ENCODE measurements at regions not wholly inside any gene's neighbourhood (a gene's known extent, or its start where the extent isn't known, plus 50 kb on each side); places are given as distances from the start of the nearest gene placed in this dataset.

GRCh38 chr22:27097933-27098332, 440.5 kb downstream of the MIAT start:
- Histone ChIP-seq H3K9me3 (ENCODE audit: control insufficient read depth in 2 of 2, insufficient read depth in 1 of 2, low read length in 1 of 2) (no peaks in the 10 kb centered on the region), H3K27me3 (ENCODE audit: control insufficient read depth in 2 of 2, insufficient read depth in 1 of 2, low read length in 1 of 2) (peaks cover 0 to 20% of the 10 kb centered on the region in 2 donors), H3K4me3 (ENCODE audit: low read length in 2 of 2) (no peak overlapping the region), H3K36me3 (ENCODE audit: control insufficient read depth in 2 of 2, insufficient read depth in 2 of 2, low read length in 1 of 2) (no peaks in the 10 kb centered on the region), H3K27ac (ENCODE audit: low read depth in 1 of 2, low read length in 1 of 2) (no peak overlapping the region), H3K4me1 (ENCODE audit: control insufficient read depth in 2 of 2, insufficient read depth in 2 of 2, low read length in 2 of 2) (no peaks in the 10 kb centered on the region)
- WGBS, result 85% methylated on average over 2 of the region's 2 CpGs
- DNase-seq (ENCODE audit: low read depth in 6 of 9, low spot score in 9 of 9), result no peak

- WGBS, result 71% methylated on average over 15 of the region's 15 CpGs
- no peak overlapping the region for H3K4me3 ChIP-seq (ENCODE audit: low read length in 2 of 2)
- H3K4me1 ChIP-seq (ENCODE audit: control insufficient read depth in 2 of 2, insufficient read depth in 2 of 2, low read length in 2 of 2), result no peaks in the 10 kb centered on the region
- no peak overlapping the region for H3K27ac ChIP-seq (ENCODE audit: low read depth in 1 of 2, low read length in 1 of 2)
- H3K27me3 ChIP-seq (ENCODE audit: control insufficient read depth in 2 of 2, insufficient read depth in 1 of 2, low read length in 1 of 2), result peaks cover 0 to 20% of the 10 kb centered on the region in 2 donors
- DNase-seq (ENCODE audit: low read depth in 6 of 9, low spot score in 9 of 9), result no peak
- no peaks in the 10 kb centered on the region for H3K9me3 ChIP-seq (ENCODE audit: control insufficient read depth in 2 of 2, insufficient read depth in 1 of 2, low read length in 1 of 2)
- no peaks in the 10 kb centered on the region for H3K36me3 ChIP-seq (ENCODE audit: control insufficient read depth in 2 of 2, insufficient read depth in 2 of 2, low read length in 1 of 2)
Observed at GRCh38 chr22:27099946-27100722, 442.7 kb downstream of the MIAT start.

GRCh38 chr22:27100789-27101188, 443.4 kb downstream of the MIAT start:
- no peak overlapping the region for H3K4me3 ChIP-seq (ENCODE audit: low read length in 2 of 2)
- H3K4me1 ChIP-seq (ENCODE audit: control insufficient read depth in 2 of 2, insufficient read depth in 2 of 2, low read length in 2 of 2), result no peaks in the 10 kb centered on the region

GRCh38 chr22:27101288-27101687, 443.9 kb downstream of the MIAT start:
- no peak for DNase-seq (ENCODE audit: low read depth in 6 of 9, low spot score in 9 of 9)
- H3K9me3 ChIP-seq (ENCODE audit: control insufficient read depth in 2 of 2, insufficient read depth in 1 of 2, low read length in 1 of 2), result no peaks in the 10 kb centered on the region
- WGBS, result 95% methylated on average over 1 of the region's 1 CpG

More at GRCh38 chr22:27100789-27101188, 443.4 kb downstream of the MIAT start:
- H3K36me3 ChIP-seq (ENCODE audit: control insufficient read depth in 2 of 2, insufficient read depth in 2 of 2, low read length in 1 of 2), result no peaks in the 10 kb centered on the region
- H3K27ac ChIP-seq (ENCODE audit: low read depth in 1 of 2, low read length in 1 of 2), result no peak overlapping the region
- H3K27me3 ChIP-seq (ENCODE audit: control insufficient read depth in 2 of 2, insufficient read depth in 1 of 2, low read length in 1 of 2), result peaks cover 0 to 20% of the 10 kb centered on the region in 2 donors
- 2% methylated on average over 18 of the region's 18 CpGs for WGBS
- no peaks in the 10 kb centered on the region for H3K9me3 ChIP-seq (ENCODE audit: control insufficient read depth in 2 of 2, insufficient read depth in 1 of 2, low read length in 1 of 2)
- no peak for DNase-seq (ENCODE audit: low read depth in 6 of 9, low spot score in 9 of 9)

GRCh38 chr22:27104449-27104848, 447.1 kb downstream of the MIAT start:
- Histone ChIP-seq H3K9me3 (ENCODE audit: control insufficient read depth in 2 of 2, insufficient read depth in 1 of 2, low read length in 1 of 2) (no peaks in the 10 kb centered on the region), H3K36me3 (ENCODE audit: control insufficient read depth in 2 of 2, insufficient read depth in 2 of 2, low read length in 1 of 2) (no peaks in the 10 kb centered on the region), H3K4me1 (ENCODE audit: control insufficient read depth in 2 of 2, insufficient read depth in 2 of 2, low read length in 2 of 2) (peaks cover 0 to 4% of the 10 kb centered on the region in 2 donors), H3K4me3 (ENCODE audit: low read length in 2 of 2) (no peak overlapping the region), H3K27ac (ENCODE audit: low read depth in 1 of 2, low read length in 1 of 2) (no peak overlapping the region), H3K27me3 (ENCODE audit: control insufficient read depth in 2 of 2, insufficient read depth in 1 of 2, low read length in 1 of 2) (peaks cover 0 to 20% of the 10 kb centered on the region in 2 donors)
- WGBS, result 93% methylated on average over 3 of the region's 3 CpGs
- no peak for DNase-seq (ENCODE audit: low read depth in 6 of 9, low spot score in 9 of 9)

More at GRCh38 chr22:27101288-27101687, 443.9 kb downstream of the MIAT start:
- Histone ChIP-seq H3K27me3 (ENCODE audit: control insufficient read depth in 2 of 2, insufficient read depth in 1 of 2, low read length in 1 of 2) (peaks cover 0 to 20% of the 10 kb centered on the region in 2 donors), H3K36me3 (ENCODE audit: control insufficient read depth in 2 of 2, insufficient read depth in 2 of 2, low read length in 1 of 2) (no peaks in the 10 kb centered on the region), H3K27ac (ENCODE audit: low read depth in 1 of 2, low read length in 1 of 2) (no peak overlapping the region), H3K4me1 (ENCODE audit: control insufficient read depth in 2 of 2, insufficient read depth in 2 of 2, low read length in 2 of 2) (no peaks in the 10 kb centered on the region), H3K4me3 (ENCODE audit: low read length in 2 of 2) (no peak overlapping the region)

- Histone ChIP-seq H3K4me3 (ENCODE audit: low read length in 2 of 2) (no peak overlapping the region), H3K9me3 (ENCODE audit: control insufficient read depth in 2 of 2, insufficient read depth in 1 of 2, low read length in 1 of 2) (no peaks in the 10 kb centered on the region), H3K36me3 (ENCODE audit: control insufficient read depth in 2 of 2, insufficient read depth in 2 of 2, low read length in 1 of 2) (no peaks in the 10 kb centered on the region), H3K27ac (ENCODE audit: low read depth in 1 of 2, low read length in 1 of 2) (no peak overlapping the region), H3K27me3 (ENCODE audit: control insufficient read depth in 2 of 2, insufficient read depth in 1 of 2, low read length in 1 of 2) (peaks cover 0 to 12% of the 10 kb centered on the region in 2 donors), H3K4me1 (ENCODE audit: control insufficient read depth in 2 of 2, insufficient read depth in 2 of 2, low read length in 2 of 2) (peaks cover 0 to 4% of the 10 kb centered on the region in 2 donors)
- WGBS, result 88% methylated on average over 11 of the region's 11 CpGs
- DNase-seq (ENCODE audit: low read depth in 6 of 9, low spot score in 9 of 9), result no peak
Observed at GRCh38 chr22:27105142-27106025, 448.0 kb downstream of the MIAT start.

- 97% methylated on average over 4 of the region's 4 CpGs for WGBS
- no peak overlapping the region for H3K4me3 ChIP-seq (ENCODE audit: low read length in 2 of 2)
- DNase-seq (ENCODE audit: low read depth in 6 of 9, low spot score in 9 of 9), result no peak
- H3K4me1 ChIP-seq (ENCODE audit: control insufficient read depth in 2 of 2, insufficient read depth in 2 of 2, low read length in 2 of 2), result peaks cover 0 to 4% of the 10 kb centered on the region in 2 donors
- H3K27ac ChIP-seq (ENCODE audit: low read depth in 1 of 2, low read length in 1 of 2), result no peak overlapping the region
- H3K36me3 ChIP-seq (ENCODE audit: control insufficient read depth in 2 of 2, insufficient read depth in 2 of 2, low read length in 1 of 2), result no peaks in the 10 kb centered on the region
- H3K9me3 ChIP-seq (ENCODE audit: control insufficient read depth in 2 of 2, insufficient read depth in 1 of 2, low read length in 1 of 2), result no peaks in the 10 kb centered on the region
- H3K27me3 ChIP-seq (ENCODE audit: control insufficient read depth in 2 of 2, insufficient read depth in 1 of 2, low read length in 1 of 2), result no peaks in the 10 kb centered on the region
Observed at GRCh38 chr22:27106985-27107384, 449.6 kb downstream of the MIAT start.

- 98% methylated on average over 2 of the region's 2 CpGs for WGBS
- Histone ChIP-seq H3K4me3 (ENCODE audit: low read length in 2 of 2) (no peak overlapping the region), H3K27me3 (ENCODE audit: control insufficient read depth in 2 of 2, insufficient read depth in 1 of 2, low read length in 1 of 2) (no peaks in the 10 kb centered on the region), H3K4me1 (ENCODE audit: control insufficient read depth in 2 of 2, insufficient read depth in 2 of 2, low read length in 2 of 2) (peaks cover 0 to 4% of the 10 kb centered on the region in 2 donors), H3K27ac (ENCODE audit: low read depth in 1 of 2, low read length in 1 of 2) (no peak overlapping the region), H3K36me3 (ENCODE audit: control insufficient read depth in 2 of 2, insufficient read depth in 2 of 2, low read length in 1 of 2) (no peaks in the 10 kb centered on the region), H3K9me3 (ENCODE audit: control insufficient read depth in 2 of 2, insufficient read depth in 1 of 2, low read length in 1 of 2) (no peaks in the 10 kb centered on the region)
- DNase-seq (ENCODE audit: low read depth in 6 of 9, low spot score in 9 of 9), result no peak
Observed at GRCh38 chr22:27107386-27107785, 450.0 kb downstream of the MIAT start.

GRCh38 chr22:27107824-27108223, 450.4 kb downstream of the MIAT start:
- Histone ChIP-seq H3K27ac (ENCODE audit: low read depth in 1 of 2, low read length in 1 of 2) (no peak overlapping the region), H3K4me1 (ENCODE audit: control insufficient read depth in 2 of 2, insufficient read depth in 2 of 2, low read length in 2 of 2) (peaks cover 0 to 4% of the 10 kb centered on the region in 2 donors), H3K27me3 (ENCODE audit: control insufficient read depth in 2 of 2, insufficient read depth in 1 of 2, low read length in 1 of 2) (no peaks in the 10 kb centered on the region), H3K36me3 (ENCODE audit: control insufficient read depth in 2 of 2, insufficient read depth in 2 of 2, low read length in 1 of 2) (no peaks in the 10 kb centered on the region), H3K9me3 (ENCODE audit: control insufficient read depth in 2 of 2, insufficient read depth in 1 of 2, low read length in 1 of 2) (no peaks in the 10 kb centered on the region), H3K4me3 (ENCODE audit: low read length in 2 of 2) (no peak overlapping the region)
- no peak for DNase-seq (ENCODE audit: low read depth in 6 of 9, low spot score in 9 of 9)
- 50% methylated on average over 2 of the region's 2 CpGs for WGBS
